ENCODE measurements at regions not wholly inside any gene's neighbourhood (a gene's known extent, or its start where the extent isn't known, plus 50 kb on each side); places are given as distances from the start of the nearest gene placed in this dataset.

GRCh38 chr2:163338270-163338669 lies 397.5 kb downstream of the FIGN start:
- intact Hi-C loops (cut with DNase I), result no loop called here
- 83 to 86% (median 85%) methylated on average over 3 of the region's 3 CpGs for WGBS, 4 donors

DNA sequence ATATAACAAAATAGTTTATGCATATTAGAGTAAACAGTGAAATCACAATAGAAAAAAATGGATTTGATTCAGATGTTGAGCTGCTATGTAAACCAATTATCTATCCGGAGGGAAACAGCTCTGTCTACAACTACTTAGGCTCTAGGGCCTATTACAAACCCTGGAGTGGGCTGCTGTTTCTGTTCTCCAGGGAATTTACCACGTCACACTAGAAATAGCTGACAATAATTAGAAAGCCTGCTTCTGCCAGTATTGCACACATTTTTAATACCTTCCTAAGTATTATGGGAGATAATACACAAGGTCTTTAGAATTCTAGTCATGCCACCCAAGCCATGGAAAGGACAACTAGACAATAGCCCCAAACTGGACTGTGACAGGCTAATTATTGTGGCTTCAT lies 411.1 kb downstream of the FIGN start:
- no peaks in the 10 kb centered on the region for H3K36me3 ChIP-seq (replicated peaks in 1 of 2)
- no peaks in the 10 kb centered on the region for H3K4me1 ChIP-seq (replicated peaks in 1 of 2)
- no peak for DNase-seq
- H3K27ac ChIP-seq, result no peak overlapping the region
- WGBS, 4 donors, result 70 to 87% (median 75%) methylated on average over 2 of the region's 2 CpGs
- no peaks in the 10 kb centered on the region for H3K27me3 ChIP-seq
- no peak overlapping the region for H3K4me3 ChIP-seq
- no peaks in the 10 kb centered on the region for H3K9me3 ChIP-seq (replicated peaks in 1 of 3)
- no peak for TF ChIP-seq POLR2A (IDR thresholded peaks at IDR 0.05)
- TF ChIP-seq CTCF (IDR thresholded peaks at IDR 0.05), result no peak
- intact Hi-C loops (cut with DNase I), result no loop called here

More at GRCh38 chr2:163338270-163338669, 397.5 kb downstream of the FIGN start:
- Histone ChIP-seq H3K36me3 (replicated peaks in 1 of 2) (no peaks in the 10 kb centered on the region), H3K27ac (no peak overlapping the region), H3K27me3 (no peaks in the 10 kb centered on the region), H3K4me1 (replicated peaks in 1 of 2) (no peaks in the 10 kb centered on the region), H3K4me3 (no peak overlapping the region), H3K9me3 (replicated peaks in 1 of 3) (no peaks in the 10 kb centered on the region)
- TF ChIP-seq POLR2A (IDR thresholded peaks at IDR 0.05) (no peak), CTCF (IDR thresholded peaks at IDR 0.05) (no peak)
- no peak for DNase-seq

- no peak overlapping the region for H3K27ac ChIP-seq
- H3K9me3 ChIP-seq (replicated peaks in 1 of 3), result no peaks in the 10 kb centered on the region
- TF ChIP-seq CTCF (IDR thresholded peaks at IDR 0.05) (no peak), POLR2A (IDR thresholded peaks at IDR 0.05) (no peak)
- intact Hi-C loops (cut with DNase I), result no loop called here
- H3K4me3 ChIP-seq, result no peak overlapping the region
- WGBS, 4 donors, result 56 to 79% (median 72%) methylated on average over 2 of the region's 2 CpGs
- no peak for DNase-seq
- H3K27me3 ChIP-seq, result no peaks in the 10 kb centered on the region
- H3K4me1 ChIP-seq (replicated peaks in 1 of 2), result no peaks in the 10 kb centered on the region
- H3K36me3 ChIP-seq (replicated peaks in 1 of 2), result no peaks in the 10 kb centered on the region
Observed at GRCh38 chr2:163319006-163319405, 416.8 kb downstream of the FIGN start.

DNA sequence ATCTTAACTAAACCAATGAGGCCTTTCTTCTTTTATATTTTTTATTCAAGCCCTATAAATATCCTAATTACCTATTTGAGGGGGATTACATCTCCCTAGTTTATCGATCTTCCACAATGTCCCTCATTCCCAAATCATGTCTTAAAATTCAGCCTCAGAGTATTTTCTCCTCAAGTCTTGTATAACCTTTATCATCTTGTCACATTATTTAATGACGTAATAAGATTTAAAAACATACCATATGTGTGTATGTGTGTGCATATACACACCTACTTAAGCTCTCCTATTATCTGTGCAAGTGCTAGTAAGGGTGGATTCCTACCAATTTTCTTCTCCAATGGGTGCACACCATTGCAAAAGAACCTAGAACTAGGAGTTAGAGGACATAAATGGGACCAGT lies 421.1 kb downstream of the FIGN start:
- Histone ChIP-seq H3K27me3 (no peaks in the 10 kb centered on the region), H3K9me3 (replicated peaks in 1 of 3) (no peaks in the 10 kb centered on the region), H3K27ac (no peak overlapping the region), H3K4me3 (no peak overlapping the region), H3K4me1 (replicated peaks in 1 of 2) (no peaks in the 10 kb centered on the region), H3K36me3 (replicated peaks in 1 of 2) (no peaks in the 10 kb centered on the region)
- intact Hi-C loops (cut with DNase I), result no loop called here
- no peak for TF ChIP-seq CTCF (IDR thresholded peaks at IDR 0.05)
- no peak for TF ChIP-seq POLR2A (IDR thresholded peaks at IDR 0.05)
- 85 to 95% (median 86%) methylated on average over 2 of the region's 2 CpGs for whole genome bisulfite sequencing, 4 donors
- no peak for DNase-seq
